Right kidney (tissue), 1 donor: ENCODE measurements at regions not wholly inside any gene's neighbourhood (a gene's known extent, or its start where the extent isn't known, plus 50 kb on each side); places are given as distances from the start of the nearest gene placed in this dataset.
"Not testable (repeated sequence)": the region's sequence is repeated elsewhere in the genome, so short reads cannot be mapped to it uniquely, and the experiment has no call there.

Experiments used
- DNase-seq: peaks from one replicate; pipeline ENCODE4 v3.0.0-alpha.2; 2016

GRCh38 chr13:39803156-39803555 lies 147.7 kb downstream of the COG6 start:
- no peak for DNase-seq

- no peak for DNase-seq
Observed at GRCh38 chr13:39803851-39804250, 148.4 kb downstream of the COG6 start.

GRCh38 chr13:39804332-39805210 lies 149.1 kb downstream of the COG6 start:
- DNase-seq: no peak

- DNase-seq: no peak
Observed at GRCh38 chr13:39809466-39809865, 154.0 kb downstream of the COG6 start.

GRCh38 chr13:39810091-39810877 lies 154.8 kb downstream of the COG6 start:
- DNase-seq: no peak

GRCh38 chr13:39811051-39811450 lies 155.6 kb downstream of the COG6 start:
- DNase-seq: no peak

GRCh38 chr13:39811696-39812095 lies 156.2 kb downstream of the COG6 start:
- no peak for DNase-seq

GRCh38 chr13:39815345-39816111 lies 160.1 kb downstream of the COG6 start:
- no peak for DNase-seq

- DNase-seq: no peak
Observed at GRCh38 chr13:39816936-39817335, 161.5 kb downstream of the COG6 start.

- no peak for DNase-seq
Observed at GRCh38 chr13:39818953-39819352, 163.5 kb downstream of the COG6 start.

- DNase-seq: no peak
Observed at GRCh38 chr13:39820606-39821005, 165.1 kb downstream of the COG6 start.

GRCh38 chr13:39821977-39822376 lies 166.5 kb downstream of the COG6 start:
- DNase-seq: no peak

- DNase-seq: no peak
Observed at GRCh38 chr13:39822437-39822836, 167.0 kb downstream of the COG6 start.

GRCh38 chr13:39823063-39823713 lies 167.7 kb downstream of the COG6 start:
- DNase-seq: no peak

- DNase-seq: no peak
Observed at GRCh38 chr13:39825886-39826285, 170.4 kb downstream of the COG6 start.

GRCh38 chr13:39835253-39835652 lies 179.8 kb downstream of the COG6 start:
- DNase-seq: no peak

- DNase-seq: no peak
Observed at GRCh38 chr13:39836038-39836437, 180.6 kb downstream of the COG6 start.

GRCh38 chr13:39837866-39838265 lies 182.4 kb downstream of the COG6 start:
- DNase-seq: not testable (repeated sequence)

GRCh38 chr13:39840201-39840600 lies 184.7 kb downstream of the COG6 start:
- DNase-seq: no peak

GRCh38 chr13:39847336-39847735 lies 191.9 kb downstream of the COG6 start:
- no peak for DNase-seq

GRCh38 chr13:39855236-39855635 lies 199.8 kb downstream of the COG6 start:
- no peak for DNase-seq

GRCh38 chr13:39856714-39857113 lies 201.3 kb downstream of the COG6 start:
- DNase-seq: no peak
